EH (cell line): ENCODE measurements at regions not wholly inside any gene's neighbourhood (a gene's known extent, or its start where the extent isn't known, plus 50 kb on each side); places are given as distances from the start of the nearest gene placed in this dataset.

Source experiments
- DNase-seq: peaks from one replicate; pipeline ENCODE4 v3.0.0-alpha.2; 2015; ENCODE audit warnings: low read depth

GRCh38 chr16:51900221-51900780 lies 646.6 kb downstream of the TOX3 start:
- peak; percentile 40 for DNase-seq

GRCh38 chr16:51898872-51899271 lies 648.1 kb downstream of the TOX3 start:
- peak; percentile 44 for DNase-seq

- no peak for DNase-seq
These were observed 650.9 kb downstream of the TOX3 start for GRCh38 chr16:51896013-51896412.

DNA sequence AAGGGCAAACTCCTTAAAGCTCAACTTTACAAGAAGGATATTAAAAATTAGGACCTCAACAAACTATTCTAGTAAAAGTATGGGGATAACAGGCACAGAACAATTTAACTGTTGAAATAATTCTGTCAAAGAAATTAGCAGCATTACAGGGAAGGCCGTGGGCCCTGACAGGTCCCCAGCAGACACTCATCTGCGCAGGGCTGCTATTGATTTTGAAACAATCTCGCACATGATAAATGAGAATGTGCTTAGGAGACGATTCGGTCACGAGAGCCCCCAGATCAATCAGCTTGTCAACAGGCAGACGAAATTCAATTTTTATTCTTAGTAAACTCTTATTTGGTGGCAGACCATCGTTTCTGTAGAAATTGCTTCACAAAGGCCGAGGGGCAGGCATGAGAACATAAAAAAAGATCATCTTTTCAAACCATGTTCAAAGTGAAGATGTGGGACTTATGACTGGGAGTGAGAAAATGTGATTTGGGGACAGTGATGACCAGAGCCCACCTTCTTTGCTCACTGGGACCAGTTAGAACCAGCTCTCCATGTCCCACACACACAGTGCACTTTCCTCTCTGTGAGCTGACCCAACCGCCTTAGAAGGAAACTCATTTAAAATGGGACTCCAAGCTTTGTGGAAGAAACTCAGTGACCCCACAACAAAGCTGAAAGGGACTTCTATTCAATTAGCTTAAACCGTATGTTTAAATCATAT lies 654.5 kb downstream of the TOX3 start:
- no peak for DNase-seq

- DNase-seq = no peak
These were observed 658.4 kb downstream of the TOX3 start for GRCh38 chr16:51888534-51888933.

- DNase-seq = peak; percentile 58
These were observed 658.9 kb downstream of the TOX3 start for GRCh38 chr16:51888016-51888415.

DNA sequence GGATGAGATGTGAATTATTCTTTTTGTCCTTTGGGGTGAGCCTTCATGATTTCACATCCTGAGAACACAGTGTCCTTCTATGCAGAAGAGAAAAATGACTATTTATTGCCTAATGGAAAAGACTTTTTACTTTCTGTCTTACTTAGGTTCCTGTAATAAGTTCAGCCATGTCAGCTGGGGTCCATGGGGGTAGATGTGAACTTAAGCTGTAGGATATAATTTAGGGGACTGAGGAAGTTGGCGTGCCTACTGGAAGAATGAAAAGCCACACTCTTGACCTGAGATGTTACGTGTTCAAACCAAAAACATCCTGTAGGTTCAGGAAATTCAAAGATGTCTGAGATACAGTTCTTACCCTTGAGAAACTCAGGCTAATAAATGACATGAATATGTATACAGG lies 660.5 kb downstream of the TOX3 start:
- no peak for DNase-seq

- DNase-seq = no peak
These were observed 662.2 kb downstream of the TOX3 start for GRCh38 chr16:51884773-51885172.

DNA sequence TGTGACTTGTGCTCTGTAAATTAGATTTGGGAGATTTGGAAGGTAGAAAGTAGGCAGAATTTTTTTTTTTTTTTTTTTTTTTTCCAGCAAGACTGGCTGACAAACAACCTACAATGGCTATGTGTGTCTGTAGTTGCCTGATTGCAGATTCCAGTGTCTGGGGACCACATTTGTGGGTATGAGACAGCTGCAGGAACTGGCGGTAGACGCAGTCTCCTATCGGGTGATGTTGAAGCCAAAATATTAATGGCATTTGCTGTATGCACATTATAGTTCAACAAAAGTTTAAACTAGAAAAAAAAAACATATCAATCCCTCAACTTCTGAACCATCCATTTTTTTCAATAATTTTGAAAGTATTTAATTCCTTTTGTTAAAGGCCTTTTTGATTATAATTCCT lies 665.2 kb downstream of the TOX3 start:
- peak; percentile 51 for DNase-seq

DNA sequence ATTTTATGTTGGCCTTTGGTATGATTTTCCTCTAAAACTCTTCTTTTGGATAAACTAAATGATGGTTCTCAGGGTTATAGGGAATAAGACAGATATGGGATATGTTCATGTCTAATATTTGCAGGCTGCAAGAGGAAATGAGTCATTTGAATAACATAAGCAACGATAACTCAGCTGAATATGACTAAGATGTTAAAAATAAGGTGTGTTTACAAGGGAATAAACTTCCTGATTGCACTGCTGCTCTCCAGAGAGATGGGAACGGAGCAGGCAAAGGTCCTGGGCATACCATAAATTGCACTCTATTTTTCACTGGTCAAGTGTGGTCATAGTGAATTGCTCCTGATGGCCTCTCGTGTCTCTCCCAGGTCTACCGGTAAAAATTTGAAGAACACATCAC lies 666.2 kb downstream of the TOX3 start:
- DNase-seq = peak; percentile 86

DNA sequence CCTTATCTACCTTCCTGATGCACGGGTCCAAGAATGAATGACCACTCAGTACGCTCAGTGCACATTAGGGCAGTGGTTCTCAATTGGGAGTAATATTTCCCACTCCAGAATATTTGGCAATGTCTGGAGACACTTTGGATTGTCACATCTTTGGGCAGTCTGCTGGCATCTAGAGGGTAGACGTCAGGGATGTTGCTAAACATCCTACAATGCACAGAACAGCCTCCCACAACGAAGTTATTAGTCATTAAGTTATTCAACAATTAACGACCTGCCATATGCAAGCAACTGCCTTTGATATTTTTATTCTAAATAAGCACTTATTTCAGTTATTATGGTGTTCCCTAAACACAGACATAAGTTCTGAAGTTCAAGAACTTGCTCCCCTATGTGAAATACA lies 669.3 kb downstream of the TOX3 start:
- peak; percentile 8 for DNase-seq

GRCh38 chr16:51876934-51877333 lies 670.0 kb downstream of the TOX3 start:
- DNase-seq = no peak

DNA sequence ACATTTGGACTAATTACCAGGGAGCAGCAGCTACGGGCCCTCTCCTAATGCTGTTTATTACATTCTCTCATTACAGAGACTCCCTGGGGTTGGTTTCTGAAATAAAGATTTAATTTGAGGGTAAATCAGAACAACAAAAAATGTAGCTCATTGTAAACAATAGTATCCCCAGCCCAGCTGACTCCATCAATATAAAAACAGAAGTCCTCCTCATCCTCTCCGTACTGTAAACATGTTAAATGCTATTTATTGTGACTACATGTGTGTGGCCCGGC lies 670.4 kb downstream of the TOX3 start:
- no peak for DNase-seq

- no peak for DNase-seq
These were observed 670.9 kb downstream of the TOX3 start for GRCh38 chr16:51875834-51876600.

DNA sequence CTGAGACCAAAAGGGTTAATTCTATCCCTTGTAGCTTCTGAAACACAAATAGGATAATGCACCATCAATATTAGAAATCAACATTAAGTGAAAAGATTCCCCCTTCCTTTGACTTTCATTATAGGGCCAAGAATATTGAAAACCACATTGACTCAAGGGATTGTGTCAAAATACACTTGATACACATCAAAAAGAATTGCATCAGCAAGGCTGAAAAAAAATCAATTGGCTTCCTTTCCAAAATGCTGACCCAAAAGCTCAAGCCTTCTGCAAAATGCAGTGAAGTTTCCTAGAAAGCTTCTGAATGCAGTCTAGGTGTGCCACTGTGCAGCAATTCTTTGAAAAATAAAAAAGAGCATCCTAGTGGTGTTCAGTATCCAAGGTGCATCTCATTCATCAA lies 674.4 kb downstream of the TOX3 start:
- no peak for DNase-seq

- DNase-seq = no peak
These were observed 676.6 kb downstream of the TOX3 start for GRCh38 chr16:51870296-51870854.

GRCh38 chr16:51869176-51869575 lies 677.8 kb downstream of the TOX3 start:
- DNase-seq = no peak

- DNase-seq = no peak
These were observed 678.3 kb downstream of the TOX3 start for GRCh38 chr16:51868631-51869030.

GRCh38 chr16:51867386-51868065 lies 679.4 kb downstream of the TOX3 start:
- no peak for DNase-seq

DNA sequence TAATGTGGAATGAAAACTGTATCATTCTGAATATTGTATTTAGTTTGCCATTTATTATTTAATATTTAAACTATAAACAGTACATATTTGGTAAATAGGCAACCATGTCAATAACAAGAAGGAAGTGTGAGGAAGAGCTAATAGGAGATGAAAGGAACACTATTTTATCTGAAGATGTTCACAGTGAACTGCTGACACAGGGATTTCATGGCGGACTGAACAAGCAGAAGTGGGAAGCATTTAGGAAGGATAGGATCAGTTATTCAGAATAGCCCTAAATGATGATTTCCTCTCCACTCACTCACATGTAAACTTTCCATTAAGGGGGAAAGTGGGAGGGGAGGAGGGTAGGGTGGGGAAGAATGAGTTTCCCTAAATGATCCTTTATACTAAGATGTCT lies 682.4 kb downstream of the TOX3 start:
- no peak for DNase-seq

DNA sequence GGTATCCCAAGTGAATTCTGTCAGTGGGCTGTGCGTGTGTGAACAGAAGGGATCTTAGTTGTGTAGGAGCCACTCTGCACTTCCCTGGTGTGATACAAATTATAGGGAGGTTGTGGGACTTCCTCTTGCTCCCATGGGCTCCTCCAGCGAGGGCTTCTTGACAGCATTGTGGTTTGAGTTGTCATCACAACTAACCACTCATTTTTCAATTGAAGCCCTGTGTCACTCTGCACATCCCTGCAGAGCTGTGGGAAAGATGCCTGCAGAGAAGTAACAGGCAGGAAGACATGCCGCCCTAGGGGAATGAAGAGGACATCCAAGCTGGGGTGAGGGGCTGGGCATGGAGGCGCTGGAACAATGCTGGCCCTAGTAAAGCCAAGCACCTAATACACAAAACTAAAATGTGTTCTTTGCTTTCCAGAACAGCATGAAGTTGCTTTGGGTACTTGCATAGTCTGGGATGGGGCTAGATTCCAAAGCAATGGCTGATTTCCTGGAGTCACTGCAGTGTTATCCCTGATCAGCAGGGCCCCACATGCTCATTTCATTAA lies 692.5 kb downstream of the TOX3 start:
- peak; percentile 49 for DNase-seq

DNA sequence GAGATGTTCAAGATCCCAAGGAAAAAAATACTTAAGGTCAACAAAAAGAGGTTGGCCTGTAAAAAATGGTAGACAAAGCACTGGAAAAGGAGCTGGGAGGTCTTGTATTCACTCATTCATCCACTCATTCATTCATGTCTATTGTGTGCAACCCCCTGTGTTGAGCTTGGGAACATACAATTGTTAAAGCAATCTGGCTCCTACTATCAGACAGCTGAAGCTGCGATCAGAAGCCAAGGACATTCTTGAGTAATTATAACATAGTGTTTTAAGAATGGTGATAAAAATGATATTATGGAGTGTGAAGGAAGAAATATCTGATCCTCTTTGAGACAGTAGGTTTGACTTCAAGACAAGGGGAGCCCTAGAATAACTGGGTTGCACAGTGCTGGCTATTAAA lies 693.4 kb downstream of the TOX3 start:
- no peak for DNase-seq
